Hindlimb muscle (tissue), 1 donor: ENCODE measurements at regions not wholly inside any gene's neighbourhood (a gene's known extent, or its start where the extent isn't known, plus 50 kb on each side); places are given as distances from the start of the nearest gene placed in this dataset.

Source experiments
- DNase-seq: peaks from one replicate; pipeline ENCODE4 v3.0.0-alpha.2; 2013

DNA sequence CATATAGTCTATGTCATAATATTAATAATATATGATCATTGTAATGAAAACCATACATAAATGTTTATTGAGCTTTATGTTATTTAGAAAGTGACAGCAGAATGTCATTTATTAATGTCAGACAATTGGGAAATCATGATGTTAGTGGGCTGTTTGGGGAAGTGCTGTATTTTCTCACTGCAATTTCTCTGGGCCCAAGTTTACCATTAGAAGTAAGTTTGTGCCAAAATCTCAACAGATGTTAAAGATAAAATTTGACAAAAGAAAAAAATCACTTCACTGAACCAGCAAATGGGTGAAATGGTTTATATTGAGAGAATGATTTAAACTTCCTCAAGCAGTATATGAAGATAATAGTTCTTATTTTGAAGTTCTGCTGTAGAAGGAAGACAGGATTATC, 433.2 kb upstream of the SMARCA2 start:
- no peak for DNase-seq

DNA sequence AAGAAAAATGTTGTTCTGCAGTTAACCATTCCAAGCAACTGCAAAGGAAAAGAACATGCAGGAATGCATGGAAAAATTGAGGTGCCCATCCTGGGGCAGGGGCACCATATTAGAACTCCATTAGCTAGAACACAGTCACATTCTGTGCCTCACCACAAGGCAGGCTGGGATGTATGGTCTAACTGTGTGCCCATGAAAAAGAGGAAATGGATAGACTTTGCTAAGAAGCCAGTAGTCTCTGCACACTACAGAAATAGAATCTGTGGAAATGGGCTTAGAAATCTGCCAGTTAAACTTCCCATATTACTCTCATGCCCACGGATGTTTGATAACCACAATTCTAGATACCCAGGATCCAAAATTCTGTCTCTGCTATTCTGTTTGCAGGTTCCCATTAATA, 423.8 kb upstream of the SMARCA2 start:
- no peak for DNase-seq

DNA sequence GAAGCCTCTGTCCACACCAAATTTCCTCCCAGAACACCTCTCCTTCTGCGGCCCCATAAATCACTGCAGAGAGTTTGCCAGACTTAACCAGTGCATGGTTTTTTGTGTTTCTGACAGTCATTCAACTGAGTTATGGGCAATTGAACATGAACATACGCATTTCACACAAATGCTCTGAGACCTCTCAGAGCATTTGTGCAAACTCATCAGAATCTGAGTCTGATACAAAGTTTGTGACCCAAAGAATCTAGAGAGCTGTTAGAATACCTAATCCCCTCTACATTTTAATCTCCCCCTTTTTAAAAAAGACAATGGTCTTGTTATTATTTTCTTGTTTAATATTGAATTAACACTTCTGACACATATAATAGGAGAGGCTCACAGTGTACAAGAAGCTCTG, 416.9 kb upstream of the SMARCA2 start:
- DNase-seq = no peak

DNA sequence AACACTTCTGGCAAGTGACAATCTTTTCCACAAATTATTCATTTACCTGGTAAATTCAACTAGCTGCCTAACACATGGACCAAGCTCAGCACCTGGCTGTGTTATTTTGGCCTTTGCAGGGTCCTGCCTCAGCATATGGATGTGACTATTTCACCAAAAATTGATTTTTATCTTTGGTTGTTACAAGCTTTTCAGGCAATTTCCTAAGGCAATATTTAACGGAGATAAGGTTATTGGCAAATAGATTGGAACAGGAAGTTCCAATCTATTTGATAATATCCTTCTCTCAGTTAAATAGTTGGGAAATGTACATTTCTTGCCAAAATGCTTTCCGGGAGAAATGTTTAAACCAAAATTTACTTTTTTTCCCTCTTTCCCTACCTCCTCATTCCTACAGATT, 415.2 kb upstream of the SMARCA2 start:
- no peak for DNase-seq

DNA sequence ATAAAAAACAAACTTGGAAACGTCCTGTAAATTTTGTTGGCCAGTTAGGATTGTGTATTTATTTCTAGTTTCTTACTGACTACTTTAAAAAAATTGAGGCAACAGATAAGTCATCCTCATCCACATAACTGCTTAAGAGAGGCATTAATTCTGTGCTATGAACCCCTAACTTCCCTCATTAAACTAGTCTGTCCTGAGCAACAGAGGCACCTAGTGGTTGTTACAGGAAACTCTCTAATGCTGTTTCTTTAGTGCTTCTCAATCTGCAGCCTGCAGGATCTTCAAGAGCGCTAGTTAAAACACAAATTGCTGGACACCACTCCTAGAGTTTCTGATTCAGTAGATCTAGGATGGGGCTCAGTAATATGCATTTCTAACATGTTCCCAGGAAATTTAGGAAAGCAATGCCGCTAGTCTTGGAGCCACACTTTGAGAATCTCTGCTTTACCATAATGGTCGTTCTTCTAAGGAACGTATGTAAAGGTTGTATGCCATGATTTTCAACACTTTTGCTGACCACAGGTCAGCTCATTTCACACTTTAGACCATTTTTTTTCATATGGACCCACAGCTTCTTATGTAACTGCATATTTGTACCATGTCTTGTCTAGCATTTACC, 410.1 kb upstream of the SMARCA2 start:
- peak; percentile 26 for DNase-seq

DNA sequence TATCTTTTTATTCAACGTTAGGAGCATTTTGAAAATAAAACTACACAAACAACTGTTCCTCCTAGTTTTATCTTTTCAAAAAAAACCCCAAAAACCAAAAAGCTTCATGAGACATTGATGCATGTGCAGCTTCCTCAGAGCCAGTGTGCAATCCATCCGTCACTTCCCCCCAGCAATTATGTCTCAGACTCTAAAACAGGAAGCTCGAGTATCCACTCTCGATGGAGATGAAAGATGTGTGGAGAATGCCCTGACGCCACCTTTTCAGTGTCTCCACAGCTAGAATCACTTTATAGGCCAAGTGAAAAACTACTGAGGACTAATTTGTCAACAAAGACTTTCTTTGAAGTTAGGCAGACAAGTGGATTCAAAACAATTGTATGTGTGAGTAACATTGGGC, 408.9 kb upstream of the SMARCA2 start:
- no peak for DNase-seq

DNA sequence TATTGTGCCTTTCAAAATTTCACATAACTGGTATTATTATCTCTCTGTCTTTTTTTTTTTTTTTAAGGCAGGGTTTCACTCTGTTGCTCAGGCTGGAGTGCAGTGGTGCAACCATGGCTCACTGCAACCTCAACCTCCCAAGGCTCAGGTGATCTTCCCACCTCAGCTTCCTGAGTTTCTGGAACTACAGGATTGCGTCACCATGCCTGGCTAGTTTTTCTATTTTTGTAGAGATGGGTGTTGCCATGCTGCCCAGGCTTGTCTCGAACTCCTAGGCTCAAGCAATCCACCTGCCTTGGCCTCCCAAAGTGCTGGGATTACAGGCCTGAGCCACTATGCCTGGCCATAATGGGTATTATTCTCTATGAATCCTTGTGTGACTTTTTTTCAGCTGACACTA, 402.3 kb upstream of the SMARCA2 start:
- DNase-seq = no peak

DNA sequence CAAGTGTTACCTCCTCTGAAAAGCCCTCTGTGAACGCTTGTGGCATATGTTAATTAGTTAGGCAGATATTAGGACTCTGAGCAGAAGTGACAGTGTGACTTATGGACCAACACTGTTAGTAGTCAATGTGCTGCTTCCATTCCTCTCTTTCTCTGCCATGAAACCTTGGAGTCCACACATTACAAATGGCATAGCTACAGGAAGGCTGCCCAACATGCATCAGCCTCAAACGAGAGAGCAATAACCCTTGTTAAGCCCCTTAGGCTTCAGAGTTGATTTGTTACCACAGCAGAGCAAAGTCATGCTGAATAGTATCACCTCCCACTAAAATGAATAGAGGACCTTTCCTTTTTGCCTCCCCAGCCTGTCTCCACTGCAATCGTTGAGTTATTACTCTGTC, 397.7 kb upstream of the SMARCA2 start:
- no peak for DNase-seq

DNA sequence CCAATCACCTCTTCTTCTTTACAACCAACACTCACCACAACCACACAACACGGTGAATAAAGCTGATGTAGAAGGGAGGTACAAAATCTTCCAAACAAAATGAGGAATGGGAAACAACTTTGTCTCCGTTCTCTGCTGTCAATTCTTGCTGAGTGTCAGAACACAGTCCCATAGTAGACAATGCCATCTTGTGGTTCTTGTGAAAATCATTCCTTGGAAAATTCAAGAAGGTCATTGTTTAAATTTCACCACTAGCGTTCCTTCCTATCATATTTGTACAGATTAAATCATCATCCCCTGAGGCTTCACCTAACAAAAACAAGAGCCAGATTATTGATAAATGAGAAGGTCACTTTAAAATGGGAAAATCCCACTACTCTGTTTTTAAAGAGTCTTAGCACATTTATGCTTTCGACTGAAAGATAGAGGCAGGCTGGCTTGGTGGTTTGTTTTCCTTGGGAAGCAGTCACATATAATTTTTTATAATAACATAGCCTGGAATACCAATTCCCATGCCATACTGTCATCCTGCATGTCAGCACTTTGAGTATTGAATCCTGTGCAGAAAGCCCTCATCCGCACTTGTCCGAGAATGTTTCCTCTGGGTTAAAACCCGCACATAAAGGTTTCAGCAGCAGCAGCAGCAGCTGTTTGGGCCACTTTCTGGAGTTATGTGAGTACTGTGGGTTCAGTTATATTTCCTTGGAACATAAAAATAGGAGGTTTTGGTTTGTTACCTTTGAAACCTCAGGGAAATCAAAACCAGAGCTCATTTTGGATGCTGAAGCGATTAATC, 395.0 kb upstream of the SMARCA2 start:
- DNase-seq = peak; percentile 46

DNA sequence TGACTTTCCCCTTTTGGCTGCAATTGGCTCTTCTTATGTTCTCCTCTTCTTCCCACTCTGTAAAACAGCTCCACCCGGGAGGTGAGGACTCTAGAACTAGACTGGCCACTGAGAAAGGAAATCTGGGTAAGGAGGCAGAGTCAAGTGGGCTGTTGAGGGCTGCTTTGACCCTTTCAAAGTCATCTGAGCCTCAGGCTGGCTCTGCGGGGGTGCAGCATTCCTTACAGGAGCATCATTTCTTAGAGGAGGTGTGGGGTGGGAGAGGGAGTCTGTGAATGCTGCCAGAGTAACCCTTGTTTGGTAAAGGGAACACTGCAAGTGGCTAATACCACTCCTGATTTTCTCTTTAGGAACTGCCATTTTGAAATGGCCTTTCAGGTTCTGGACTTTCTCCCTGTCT, 377.7 kb upstream of the SMARCA2 start:
- DNase-seq = no peak

DNA sequence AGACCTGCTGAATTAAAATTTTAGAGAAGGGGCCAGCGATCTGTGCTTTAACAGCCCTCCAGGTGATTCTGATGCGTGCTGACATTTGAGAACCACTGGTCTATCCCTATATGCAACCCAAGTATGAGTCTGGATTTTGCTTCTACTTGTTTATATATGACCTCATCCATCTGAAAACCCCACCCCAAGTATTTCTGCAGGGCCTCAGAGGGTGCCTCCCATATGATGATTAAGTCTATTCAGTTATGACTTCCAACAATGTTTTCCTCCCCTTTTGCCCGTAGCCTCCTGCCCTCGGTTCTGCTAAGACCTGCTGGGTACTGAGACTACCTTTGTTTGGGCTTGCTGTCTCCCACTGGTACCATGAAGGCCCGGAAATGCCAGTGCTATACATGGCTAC, 376.0 kb upstream of the SMARCA2 start:
- no peak for DNase-seq

DNA sequence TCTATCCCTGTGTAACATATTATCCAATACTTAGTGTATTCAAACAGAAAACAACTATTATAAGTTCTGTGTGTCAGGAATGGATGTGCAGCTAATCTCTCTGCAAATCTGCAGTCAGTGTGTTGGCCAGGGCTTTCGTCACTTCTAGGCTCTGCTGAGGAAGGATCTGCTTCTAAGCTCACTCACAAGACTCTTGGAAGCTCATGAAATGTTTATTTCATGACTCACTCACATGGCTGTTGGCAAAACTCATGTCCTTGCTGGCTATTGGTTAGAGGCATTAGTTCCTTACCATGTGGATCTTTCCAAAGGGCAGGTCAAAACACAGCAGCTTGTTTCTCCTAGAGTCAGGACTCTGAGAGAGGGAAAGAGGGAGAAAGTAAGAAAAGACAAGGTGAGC, 367.4 kb upstream of the SMARCA2 start:
- DNase-seq = peak; percentile 15

DNA sequence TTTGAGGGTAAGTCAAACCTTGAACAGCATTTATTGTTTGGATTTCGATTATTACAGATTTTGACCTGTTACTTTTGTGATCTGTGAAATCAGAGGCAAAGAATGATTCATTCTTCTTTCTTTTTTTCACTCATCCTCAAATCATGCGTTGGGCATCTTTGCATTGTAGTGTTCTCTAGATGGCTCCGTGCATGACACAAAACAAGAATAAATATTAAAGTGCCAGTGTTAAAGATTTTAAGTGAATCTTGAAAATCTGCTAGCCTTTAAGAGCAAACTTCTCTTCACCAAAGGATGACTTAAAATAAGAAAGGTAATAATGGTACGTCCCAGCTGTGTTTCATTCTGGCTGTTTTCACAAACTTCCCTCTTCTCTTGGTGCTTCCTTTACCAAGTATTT, 361.9 kb upstream of the SMARCA2 start:
- DNase-seq = no peak

DNA sequence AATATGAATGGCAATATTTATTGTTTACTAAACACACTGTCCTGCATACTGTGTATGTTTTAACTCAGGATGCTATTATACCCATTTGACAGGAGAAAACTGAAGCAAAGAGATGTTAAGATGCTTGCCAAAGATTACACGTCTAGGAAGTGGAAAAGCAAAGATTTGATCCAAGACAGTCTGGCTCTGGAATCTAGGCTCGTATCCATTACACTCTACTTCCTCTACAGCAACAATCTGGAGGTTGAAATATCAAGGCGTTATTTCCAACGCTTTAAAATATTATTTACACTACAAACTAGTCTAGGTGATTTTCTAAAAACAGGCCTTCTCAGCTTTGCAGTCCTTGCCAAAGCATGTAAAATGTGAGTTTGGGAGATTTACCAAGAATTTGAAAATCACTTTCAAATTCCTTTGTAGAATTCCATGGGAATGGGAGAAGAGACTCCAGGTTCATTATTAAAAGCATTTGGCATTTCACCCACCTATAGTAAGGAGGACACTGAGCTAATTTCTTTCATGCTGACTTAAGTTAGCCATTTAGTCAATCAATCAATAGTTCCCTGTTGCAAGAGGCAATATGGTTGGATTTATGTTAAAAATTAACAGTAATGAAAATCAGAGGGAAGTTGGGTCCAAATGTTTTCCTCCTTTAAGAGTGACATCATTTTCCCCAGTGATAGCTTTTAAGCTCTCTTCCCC, 356.3 kb upstream of the SMARCA2 start:
- DNase-seq = peak; percentile 9

DNA sequence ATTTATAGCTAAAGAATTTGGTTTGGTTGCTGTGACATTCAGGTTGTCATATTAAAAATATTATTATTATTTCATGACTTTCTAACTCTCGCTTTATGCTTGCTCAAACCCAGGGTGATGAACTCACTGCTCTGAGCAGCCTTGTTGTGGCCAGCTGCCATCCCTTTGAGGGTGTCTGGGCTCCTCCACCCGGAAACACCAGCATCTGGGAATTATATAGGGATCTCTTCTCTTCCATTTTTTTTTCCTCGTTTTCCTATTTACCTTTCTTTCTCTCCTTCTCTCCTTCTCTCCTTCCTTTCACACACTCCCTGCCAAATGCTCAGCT, 355.8 kb upstream of the SMARCA2 start:
- DNase-seq = peak; percentile 55

DNA sequence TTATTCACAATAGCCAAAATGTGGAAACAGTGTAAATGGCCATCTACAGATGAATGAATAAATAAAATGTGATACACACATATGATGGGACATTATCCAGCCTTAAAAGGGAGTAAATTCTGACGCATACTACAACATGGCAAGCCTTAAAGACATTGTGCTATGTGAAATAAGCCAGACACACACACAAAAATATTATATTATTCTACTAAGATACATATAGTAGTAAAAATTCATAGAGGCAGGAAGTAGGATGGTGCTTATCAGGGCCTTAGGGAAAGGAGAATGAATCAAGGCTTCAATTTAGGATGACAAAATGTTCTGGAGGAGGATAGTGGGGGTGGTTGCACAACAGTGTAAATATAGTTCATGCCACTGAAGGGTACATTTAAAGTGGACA, 346.7 kb upstream of the SMARCA2 start:
- no peak for DNase-seq

DNA sequence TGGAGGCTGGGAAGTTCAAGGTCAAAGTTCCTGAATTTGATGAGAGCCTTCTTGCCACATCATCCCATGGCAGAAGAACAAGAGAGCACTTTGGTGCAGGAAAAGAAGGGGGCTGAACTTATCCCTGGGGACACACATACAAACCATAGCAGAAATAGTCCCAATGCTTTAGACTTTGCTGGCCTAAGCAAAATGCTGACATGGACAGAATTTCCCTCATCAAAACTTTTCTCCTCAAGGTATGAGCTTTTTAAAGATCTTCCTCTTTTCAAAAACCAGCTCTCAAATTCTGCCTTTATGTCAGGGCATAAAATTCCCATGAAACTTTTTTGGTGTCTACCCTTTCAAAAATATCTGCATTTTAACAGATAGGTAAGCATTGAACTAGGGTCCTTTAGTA, 341.8 kb upstream of the SMARCA2 start:
- DNase-seq = no peak

DNA sequence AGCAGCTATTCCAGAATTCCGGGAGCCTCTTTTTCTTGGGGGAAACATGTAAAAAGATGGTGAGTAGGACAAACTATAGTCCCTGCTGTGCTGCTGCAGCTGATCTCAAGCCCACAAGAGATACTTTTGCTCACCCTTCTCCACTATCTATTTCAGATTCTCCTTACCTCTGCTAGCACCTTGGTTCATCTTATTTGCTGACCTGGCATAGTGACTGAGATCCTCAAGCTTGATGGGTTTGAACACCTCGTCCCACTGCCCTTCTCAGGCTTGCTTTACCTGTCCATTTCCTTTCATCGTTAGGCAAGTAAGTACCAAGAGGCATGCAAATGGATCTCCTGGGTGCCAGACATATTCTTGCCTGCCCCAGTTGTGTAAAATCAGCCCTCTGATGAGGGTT, 338.4 kb upstream of the SMARCA2 start:
- no peak for DNase-seq

DNA sequence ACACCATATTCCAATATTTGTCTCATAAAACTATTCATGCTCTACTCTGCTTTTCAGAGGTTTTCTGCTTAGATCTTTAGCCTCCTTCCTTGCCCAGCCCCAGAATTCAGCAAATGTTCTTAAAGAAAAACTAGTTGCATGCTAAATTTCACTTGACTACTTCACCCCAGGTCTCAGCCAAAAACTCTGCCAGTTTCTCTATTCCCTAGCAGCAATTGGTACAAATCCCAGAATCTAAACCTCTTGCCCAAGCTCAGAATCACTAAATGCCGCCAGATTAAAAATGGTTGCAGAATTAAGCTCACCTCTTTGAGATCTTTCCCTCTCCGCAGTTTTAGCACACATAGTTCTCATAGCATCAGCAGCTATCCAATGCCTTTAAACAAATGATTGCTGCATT, 331.2 kb upstream of the SMARCA2 start:
- DNase-seq = no peak

DNA sequence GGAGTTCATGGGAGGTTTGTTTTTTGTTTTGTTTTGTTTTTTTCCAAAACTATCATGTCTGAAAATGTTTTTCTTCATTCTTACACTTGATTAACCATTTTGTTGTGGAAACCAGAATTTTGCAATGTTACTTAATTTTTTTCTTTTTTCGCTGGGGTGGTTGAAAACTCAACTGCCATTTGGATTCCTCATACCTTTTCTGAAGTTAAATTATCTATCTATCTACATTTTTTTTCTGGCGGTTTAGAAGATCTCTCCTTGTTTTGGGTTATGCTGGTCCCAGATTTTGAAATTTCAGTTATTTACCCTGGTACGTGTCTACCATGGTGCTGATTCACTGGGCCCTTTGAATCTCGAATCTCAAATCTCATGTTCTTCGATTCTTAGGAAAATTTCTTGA, 316.2 kb upstream of the SMARCA2 start:
- no peak for DNase-seq

DNA sequence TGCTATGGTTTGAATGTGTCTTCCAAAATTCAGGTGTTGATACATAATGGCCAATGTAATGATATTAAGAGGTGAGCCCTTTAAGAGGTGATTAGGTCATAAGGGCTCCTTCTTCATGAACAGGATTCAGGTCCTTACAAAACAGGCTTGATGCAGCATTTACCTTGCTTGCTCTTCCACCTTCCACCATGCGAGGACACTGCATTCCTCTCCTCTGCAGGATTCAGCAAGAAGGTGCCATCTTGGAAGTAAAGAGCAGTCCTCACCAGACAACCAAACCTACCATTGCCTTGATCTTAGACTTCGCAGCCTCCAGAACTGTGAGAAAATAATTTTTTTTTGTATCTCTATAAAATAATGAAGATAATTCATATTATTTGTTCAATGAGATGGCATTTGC, 314.0 kb upstream of the SMARCA2 start:
- no peak for DNase-seq

DNA sequence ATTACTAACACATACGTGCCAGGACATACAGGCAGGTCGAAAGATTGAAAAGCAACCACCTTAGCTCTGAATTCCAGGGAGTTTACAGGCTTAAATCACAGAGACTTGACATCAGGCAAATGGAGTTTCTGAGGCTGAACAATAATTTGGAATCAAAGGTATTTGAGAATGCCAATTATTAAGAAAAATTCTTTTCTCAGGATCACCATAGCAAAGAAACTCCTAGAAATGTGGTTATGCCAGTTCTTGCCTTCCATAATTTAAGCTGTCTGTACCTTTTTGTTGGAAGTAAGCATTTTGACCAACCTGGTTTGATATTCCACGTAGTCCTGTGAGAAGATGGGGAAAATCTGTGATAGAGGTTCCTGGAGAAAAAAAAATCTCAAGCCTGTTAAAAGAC, 312.4 kb upstream of the SMARCA2 start:
- DNase-seq = no peak

DNA sequence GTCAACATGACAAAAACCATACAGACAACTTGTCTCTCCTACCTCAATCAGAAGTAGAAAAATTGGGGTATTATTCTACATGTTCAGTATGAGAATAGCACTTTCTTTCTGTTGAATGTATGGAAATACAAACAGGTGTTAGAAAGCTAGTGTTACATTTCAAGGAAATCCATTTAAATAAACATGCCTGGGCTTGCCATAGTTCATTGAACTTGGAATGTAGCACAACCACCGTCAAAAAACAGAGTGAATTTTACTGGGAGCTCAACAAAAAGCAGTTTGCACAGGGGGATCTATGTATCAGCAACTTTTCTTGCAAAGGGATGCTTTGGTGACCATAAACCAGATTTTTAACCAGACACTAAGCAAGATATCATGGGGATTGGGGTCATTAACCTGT, 307.9 kb upstream of the SMARCA2 start:
- DNase-seq = no peak

DNA sequence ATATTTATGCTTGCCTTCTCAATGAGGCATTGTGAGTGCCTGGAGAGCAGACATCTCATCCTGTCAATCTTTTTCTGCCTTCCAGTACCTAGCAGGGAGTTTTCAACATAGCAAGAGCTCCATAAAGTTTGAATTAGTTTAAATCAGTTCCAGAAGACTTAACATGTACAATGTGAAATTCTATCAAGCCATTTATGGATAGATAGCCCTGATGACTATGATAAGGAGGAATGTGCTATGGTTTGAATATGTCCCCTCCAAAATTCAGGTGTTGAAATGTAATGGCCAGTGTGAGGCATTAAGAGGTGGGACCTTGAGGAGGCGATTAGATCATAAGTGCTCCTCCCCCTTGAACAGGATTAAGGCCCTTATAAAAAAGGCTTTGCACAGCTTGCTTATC, 306.9 kb upstream of the SMARCA2 start:
- DNase-seq = no peak
